ENCODE measurements at regions not wholly inside any gene's neighbourhood (a gene's known extent, or its start where the extent isn't known, plus 50 kb on each side); places are given as distances from the start of the nearest gene placed in this dataset.

GRCh38 chr5:135244620-135245021 lies 154.4 kb downstream of the MACROH2A1 start:
- TF ChIP-seq, protein P1, sequence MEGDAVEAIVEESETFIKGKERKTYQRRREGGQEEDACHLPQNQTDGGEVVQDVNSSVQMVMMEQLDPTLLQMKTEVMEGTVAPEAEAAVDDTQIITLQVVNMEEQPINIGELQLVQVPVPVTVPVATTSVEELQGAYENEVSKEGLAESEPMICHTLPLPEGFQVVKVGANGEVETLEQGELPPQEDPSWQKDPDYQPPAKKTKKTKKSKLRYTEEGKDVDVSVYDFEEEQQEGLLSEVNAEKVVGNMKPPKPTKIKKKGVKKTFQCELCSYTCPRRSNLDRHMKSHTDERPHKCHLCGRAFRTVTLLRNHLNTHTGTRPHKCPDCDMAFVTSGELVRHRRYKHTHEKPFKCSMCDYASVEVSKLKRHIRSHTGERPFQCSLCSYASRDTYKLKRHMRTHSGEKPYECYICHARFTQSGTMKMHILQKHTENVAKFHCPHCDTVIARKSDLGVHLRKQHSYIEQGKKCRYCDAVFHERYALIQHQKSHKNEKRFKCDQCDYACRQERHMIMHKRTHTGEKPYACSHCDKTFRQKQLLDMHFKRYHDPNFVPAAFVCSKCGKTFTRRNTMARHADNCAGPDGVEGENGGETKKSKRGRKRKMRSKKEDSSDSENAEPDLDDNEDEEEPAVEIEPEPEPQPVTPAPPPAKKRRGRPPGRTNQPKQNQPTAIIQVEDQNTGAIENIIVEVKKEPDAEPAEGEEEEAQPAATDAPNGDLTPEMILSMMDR (optimal IDR thresholded peaks at IDR 0.05 in 1 of 3, IDR thresholded peaks at IDR 0.05 in 1 of 3, conservative IDR thresholded peaks at IDR 0.05 in 1 of 3; ENCODE audit: extremely low read depth in 1 of 3, insufficient read depth in 2 of 3, low read length in 3 of 3) = no peak
- TF ChIP-seq EZH2 (IDR thresholded peaks at IDR 0.05; ENCODE audit: low read length) = no peak
